Inflammatory macrophage (primary cell): ENCODE measurements at regions not wholly inside any gene's neighbourhood (a gene's known extent, or its start where the extent isn't known, plus 50 kb on each side); places are given as distances from the start of the nearest gene placed in this dataset.

Experiments
- DNase-seq, 2 donors: peaks; one replicate each; pipeline ENCODE4 v3.0.0-alpha.2; 2020 to 2022

- DNase-seq: no peak
Measured at GRCh38 chr4:151962138-151962823, 201.5 kb upstream of the GATB start.

GRCh38 chr4:151961456-151961855 lies 200.6 kb upstream of the GATB start:
- no peak for DNase-seq

- DNase-seq: no peak
Measured at GRCh38 chr4:151960449-151961230, 199.8 kb upstream of the GATB start.

GRCh38 chr4:151957153-151957552 lies 196.3 kb upstream of the GATB start:
- no peak for DNase-seq

- no peak for DNase-seq
Measured at GRCh38 chr4:151955721-151956380, 195.0 kb upstream of the GATB start.

GRCh38 chr4:151953795-151954372 lies 193.1 kb upstream of the GATB start:
- no peak for DNase-seq

GRCh38 chr4:151953312-151953711 lies 192.5 kb upstream of the GATB start:
- no peak for DNase-seq

- no peak for DNase-seq
Measured at GRCh38 chr4:151952711-151953254, 192.0 kb upstream of the GATB start.

- DNase-seq: no peak
Measured at GRCh38 chr4:151952137-151952536, 191.3 kb upstream of the GATB start.

GRCh38 chr4:151951671-151952050 lies 190.9 kb upstream of the GATB start:
- no peak for DNase-seq

- no peak for DNase-seq
Measured at GRCh38 chr4:151950993-151951670, 190.3 kb upstream of the GATB start.

- no peak for DNase-seq
Measured at GRCh38 chr4:151948351-151949016, 187.7 kb upstream of the GATB start.

- DNase-seq: no peak
Measured at GRCh38 chr4:151946718-151947117, 185.9 kb upstream of the GATB start.

GRCh38 chr4:151942971-151943370 lies 182.2 kb upstream of the GATB start:
- no peak for DNase-seq

GRCh38 chr4:151940926-151941617 lies 180.3 kb upstream of the GATB start:
- no peak for DNase-seq

GRCh38 chr4:151940291-151940690 lies 179.5 kb upstream of the GATB start:
- DNase-seq: no peak

GRCh38 chr4:151939670-151940069 lies 178.9 kb upstream of the GATB start:
- no peak for DNase-seq

- DNase-seq: no peak
Measured at GRCh38 chr4:151935411-151935810, 174.6 kb upstream of the GATB start.

- no peak for DNase-seq
Measured at GRCh38 chr4:151934766-151935165, 174.0 kb upstream of the GATB start.

GRCh38 chr4:151933122-151933827 lies 172.5 kb upstream of the GATB start:
- no peak for DNase-seq

- no peak for DNase-seq
Measured at GRCh38 chr4:151931563-151931962, 170.8 kb upstream of the GATB start.
